Cardiac muscle cell (in vitro differentiated cells and primary cell): ENCODE measurements at regions not wholly inside any gene's neighbourhood (a gene's known extent, or its start where the extent isn't known, plus 50 kb on each side); places are given as distances from the start of the nearest gene placed in this dataset.

Source experiments
- DNase-seq, 2 donors: peaks; one replicate each; pipeline versions ENCODE4 v3.0.0 to v3.0.0-alpha.2; 2010 to 2017; ENCODE audit warnings: low read depth in 1 of 2, low spot score in 1 of 2
- H3K27ac ChIP-seq: fragments of 200-600 bp; sonication (generic); 2 replicates; pipeline ENCODE4 v1.5.1; 2016
- H3K27me3 ChIP-seq: fragments of 200-600 bp; sonication (generic); 2 replicates; pipeline ENCODE4 v1.6.0; 2016; ENCODE audit warnings: control low read depth
- H3K36me3 ChIP-seq: fragments of 200-600 bp; sonication (generic); 2 replicates; pipeline ENCODE4 v1.5.1; 2016; ENCODE audit warnings: control low read depth
- H3K4me1 ChIP-seq: fragments of 200-600 bp; sonication (generic); 2 replicates; pipeline ENCODE4 v1.8.1; 2017; ENCODE audit warnings: low read depth, mild to moderate bottlenecking, mixed run types
- H3K4me3 ChIP-seq: fragments of 200-600 bp; sonication (generic); 2 replicates; pipeline ENCODE4 v1.5.1; 2016; ENCODE audit warnings: mild to moderate bottlenecking
- H3K9me3 ChIP-seq: fragments of 200-600 bp; sonication (generic); 2 replicates; pipeline ENCODE4 v1.5.1; 2017; ENCODE audit warnings: low read depth, mild to moderate bottlenecking, control low read depth
- CTCF ChIP-seq: IDR thresholded peaks from 2 replicates; pipeline ENCODE4 v1.5.1; 2012; ENCODE audit warnings: low read depth, mild to moderate bottlenecking, low read length

DNA sequence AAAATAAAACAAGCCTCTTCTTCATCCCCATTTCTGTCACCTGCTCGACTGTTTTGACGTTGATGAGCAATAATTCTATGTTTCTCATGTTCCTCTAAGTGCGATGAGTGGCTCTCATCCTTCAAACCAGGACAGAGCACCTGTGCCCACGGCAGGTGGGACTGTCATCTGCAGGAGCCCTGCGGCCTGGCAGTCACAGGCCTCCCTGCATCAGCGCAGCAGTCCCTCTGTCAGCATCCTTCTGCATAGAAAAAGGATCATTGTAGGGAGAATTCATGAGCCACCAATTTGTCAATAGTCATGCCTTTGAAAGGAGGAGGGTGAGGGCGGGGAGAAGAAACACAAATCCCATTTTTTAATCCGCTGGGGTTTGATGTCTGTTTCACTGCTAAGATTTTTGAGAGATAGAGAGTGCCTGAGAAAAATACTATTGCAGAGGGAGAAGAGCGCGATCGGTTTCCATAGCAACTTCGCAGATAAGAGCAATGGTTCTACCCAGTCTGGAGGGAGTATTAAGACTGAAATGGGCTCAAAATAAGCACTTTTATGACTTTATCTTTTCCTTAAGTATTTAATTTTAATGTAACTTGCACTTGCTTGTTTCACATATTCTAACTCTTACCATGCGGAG lies 234.3 kb upstream of the NCKAP5 start:
- H3K9me3 ChIP-seq, result no peaks in the 10 kb centered on the region
- no peaks in the 10 kb centered on the region for H3K36me3 ChIP-seq
- H3K4me3 ChIP-seq, result no peak overlapping the region
- DNase-seq, result no peak
- H3K27me3 ChIP-seq, result no peaks in the 10 kb centered on the region
- no peaks in the 10 kb centered on the region for H3K4me1 ChIP-seq
- no peak for TF ChIP-seq CTCF
- no peak overlapping the region for H3K27ac ChIP-seq

- TF ChIP-seq CTCF, result no peak
Observed at GRCh38 chr2:133806564-133806963, 238.3 kb upstream of the NCKAP5 start.

DNA sequence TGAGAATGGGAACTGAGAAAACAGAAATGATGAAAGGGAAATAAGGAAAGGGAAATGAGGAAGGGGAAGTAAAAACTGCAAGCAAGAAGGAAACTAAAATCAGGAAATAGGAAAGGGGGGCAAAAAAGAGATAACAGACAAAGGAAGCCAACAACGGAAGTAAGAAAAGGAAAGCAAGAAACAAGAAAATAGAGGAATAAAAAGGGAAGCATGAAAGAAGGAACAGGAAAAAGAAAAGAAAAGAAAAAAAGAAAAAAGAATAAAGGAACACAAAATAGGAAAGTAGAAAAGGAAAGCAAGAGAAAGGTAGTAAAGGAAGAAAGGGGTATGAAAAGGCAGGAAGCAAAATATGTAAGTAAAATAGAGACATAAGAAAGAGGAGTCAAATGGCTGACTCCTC lies 241.2 kb upstream of the NCKAP5 start:
- Histone ChIP-seq H3K9me3 (no peaks in the 10 kb centered on the region), H3K36me3 (no peaks in the 10 kb centered on the region), H3K27me3 (peaks cover 3% of the 10 kb centered on the region), H3K27ac (no peak overlapping the region), H3K4me3 (no peak overlapping the region), H3K4me1 (no peaks in the 10 kb centered on the region)
- TF ChIP-seq CTCF, result no peak
- no peak for DNase-seq

More at GRCh38 chr2:133806564-133806963, 238.3 kb upstream of the NCKAP5 start:
- no peak overlapping the region for H3K4me3 ChIP-seq
- no peaks in the 10 kb centered on the region for H3K27me3 ChIP-seq
- DNase-seq, result no peak
- H3K27ac ChIP-seq, result no peak overlapping the region
- no peaks in the 10 kb centered on the region for H3K36me3 ChIP-seq
- H3K9me3 ChIP-seq, result no peaks in the 10 kb centered on the region
- no peaks in the 10 kb centered on the region for H3K4me1 ChIP-seq

GRCh38 chr2:133810559-133810958 lies 242.3 kb upstream of the NCKAP5 start:
- no peaks in the 10 kb centered on the region for H3K36me3 ChIP-seq
- H3K27ac ChIP-seq, result no peak overlapping the region
- no peak for TF ChIP-seq CTCF
- H3K4me3 ChIP-seq, result no peak overlapping the region
- H3K27me3 ChIP-seq, result peaks cover 3% of the 10 kb centered on the region
- H3K4me1 ChIP-seq, result no peaks in the 10 kb centered on the region
- DNase-seq, result no peak
- H3K9me3 ChIP-seq, result no peaks in the 10 kb centered on the region

- H3K4me1 ChIP-seq, result no peaks in the 10 kb centered on the region
- H3K27ac ChIP-seq, result no peak overlapping the region
- H3K4me3 ChIP-seq, result no peak overlapping the region
- H3K36me3 ChIP-seq, result no peaks in the 10 kb centered on the region
- peaks cover 3% of the 10 kb centered on the region for H3K27me3 ChIP-seq
- no peak for TF ChIP-seq CTCF
- DNase-seq, result no peak
- H3K9me3 ChIP-seq, result no peaks in the 10 kb centered on the region
Observed at GRCh38 chr2:133811409-133812125, 243.3 kb upstream of the NCKAP5 start.
